ENCODE measurements at regions not wholly inside any gene's neighbourhood (a gene's known extent, or its start where the extent isn't known, plus 50 kb on each side); places are given as distances from the start of the nearest gene placed in this dataset.

DNA sequence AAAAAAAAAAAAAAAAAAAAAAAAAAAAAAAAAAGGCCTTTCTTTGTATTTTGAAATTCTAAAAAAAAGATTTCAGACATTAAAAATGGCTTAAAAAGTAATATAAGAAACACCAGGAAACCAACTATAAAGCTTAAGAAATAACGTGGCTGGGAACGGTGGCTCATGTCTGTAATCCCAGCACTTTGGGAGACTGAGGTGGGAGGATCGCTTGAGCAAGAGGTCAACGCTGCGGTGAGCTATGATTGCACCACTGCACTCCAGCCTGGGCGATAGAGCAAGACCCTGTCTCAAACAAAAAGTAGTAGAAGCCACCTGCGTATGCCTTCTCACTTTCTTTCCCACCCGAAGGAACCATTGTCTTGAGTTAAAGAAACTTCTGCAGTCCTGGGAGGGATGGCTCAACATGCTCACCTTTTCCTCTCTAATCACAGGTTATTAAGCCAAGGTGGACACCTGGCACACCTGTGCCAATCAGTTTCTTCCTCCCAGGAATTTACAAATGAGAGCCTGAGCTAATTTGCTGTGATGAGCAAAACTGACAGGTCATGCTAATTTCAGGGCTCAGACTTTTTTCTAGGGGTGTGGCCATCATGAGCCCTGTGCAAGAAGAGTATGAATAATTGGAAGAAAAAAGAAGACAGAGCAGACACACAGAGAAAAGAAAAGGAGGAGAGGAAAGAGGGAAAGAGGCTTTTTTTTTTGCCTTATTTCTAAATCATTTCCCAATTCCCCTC lies 72.0 kb upstream of the PARD3 start:
- Histone ChIP-seq H4K91ac (ENCODE audit: low read length) (no peak overlapping the region), H3K18ac (ENCODE audit: low read depth in 1 of 2, low read length in 2 of 2) (no peak overlapping the region), H2BK120ac (ENCODE audit: low read depth, low read length) (no peak overlapping the region), H3K14ac (ENCODE audit: low read length in 2 of 2) (no peak overlapping the region), H3K23ac (ENCODE audit: low read length in 2 of 2) (no peak overlapping the region), H3K4me2 (ENCODE audit: low read length, poor library complexity, severe bottlenecking) (no peak overlapping the region), H3K27ac (ENCODE audit: low read length, poor library complexity, severe bottlenecking) (no peak overlapping the region), H3K9me3 (ENCODE audit: control insufficient read depth, low read length) (no peaks in the 10 kb centered on the region), H3K36me3 (ENCODE audit: control insufficient read depth in 1 of 2, insufficient read depth in 2 of 2, low read depth in 1 of 2, low read length in 2 of 2) (no peaks in the 10 kb centered on the region), H2BK12ac (ENCODE audit: low read length in 2 of 2) (no peak overlapping the region), H3K27me3 (ENCODE audit: control insufficient read depth in 1 of 2, insufficient read depth in 1 of 2, low read length in 2 of 2) (peaks cover 0 to 3% of the 10 kb centered on the region in 2 experiments), H3K9ac (ENCODE audit: low read length) (no peak overlapping the region), H4K8ac (ENCODE audit: low read length) (no peak overlapping the region), H2BK15ac (ENCODE audit: low read depth, poor library complexity, severe bottlenecking) (no peak overlapping the region), H2BK5ac (ENCODE audit: low read depth, low read length, poor library complexity, severe bottlenecking) (no peak overlapping the region), H3K4me1 (ENCODE audit: control insufficient read depth, insufficient read depth, low read depth, low read length) (peaks cover 3% of the 10 kb centered on the region), H3K79me1 (replicated peaks; ENCODE audit: low read length, poor library complexity, severe bottlenecking) (no peaks in the 10 kb centered on the region), H3K4ac (ENCODE audit: low read depth in 1 of 2, low read length in 2 of 2) (no peak overlapping the region), H2AK5ac (ENCODE audit: low read length, severe bottlenecking) (no peak overlapping the region), H2AFZ (ENCODE audit: low read depth, low read length) (no peak overlapping the region), H3K4me3 (ENCODE audit: insufficient read depth in 1 of 2, low read depth in 1 of 2, low read length in 2 of 2) (no peak overlapping the region)
- 96% methylated on average over 8 of the region's 8 CpGs for WGBS
- no peak for DNase-seq

DNA sequence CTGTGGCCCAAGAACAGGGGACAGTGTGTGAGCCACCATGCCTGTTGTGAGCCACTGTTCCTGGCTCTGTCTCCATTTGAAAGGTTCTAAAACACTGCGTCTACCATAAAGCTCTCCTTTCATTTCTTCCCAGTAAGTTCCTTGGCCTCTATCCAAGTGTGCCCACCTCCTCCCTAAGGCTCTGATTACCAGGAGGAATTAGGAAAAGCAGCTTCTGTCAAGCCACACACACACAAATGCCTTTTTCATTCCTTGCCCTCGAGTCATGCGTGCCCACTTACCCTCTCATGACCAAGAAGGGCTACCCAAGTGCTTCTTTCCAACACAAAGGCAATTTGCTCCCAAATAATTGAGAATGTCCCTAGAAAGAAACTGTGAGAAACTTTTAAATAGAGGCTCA lies 70.8 kb upstream of the PARD3 start:
- DNase-seq, result no peak
- no peaks in the 10 kb centered on the region for H3K9me3 ChIP-seq (ENCODE audit: control insufficient read depth, low read length)
- no peaks in the 10 kb centered on the region for H3K36me3 ChIP-seq (ENCODE audit: control insufficient read depth in 1 of 2, insufficient read depth in 2 of 2, low read depth in 1 of 2, low read length in 2 of 2)
- no peak overlapping the region for H2BK12ac ChIP-seq (ENCODE audit: low read length in 2 of 2)
- no peak overlapping the region for H2BK15ac ChIP-seq (ENCODE audit: low read depth, poor library complexity, severe bottlenecking)
- H3K79me1 ChIP-seq (replicated peaks; ENCODE audit: low read length, poor library complexity, severe bottlenecking), result no peaks in the 10 kb centered on the region
- H3K4me1 ChIP-seq (ENCODE audit: control insufficient read depth, insufficient read depth, low read depth, low read length), result peaks cover 1% of the 10 kb centered on the region
- no peak overlapping the region for H3K18ac ChIP-seq (ENCODE audit: low read depth in 1 of 2, low read length in 2 of 2)
- H3K23ac ChIP-seq (ENCODE audit: low read length in 2 of 2), result no peak overlapping the region
- no peak overlapping the region for H2AFZ ChIP-seq (ENCODE audit: low read depth, low read length)
- H4K91ac ChIP-seq (ENCODE audit: low read length), result no peak overlapping the region
- no peak overlapping the region for H2BK5ac ChIP-seq (ENCODE audit: low read depth, low read length, poor library complexity, severe bottlenecking)
- H2BK120ac ChIP-seq (ENCODE audit: low read depth, low read length), result no peak overlapping the region
- H3K27ac ChIP-seq (ENCODE audit: low read length, poor library complexity, severe bottlenecking), result no peak overlapping the region
- H3K9ac ChIP-seq (ENCODE audit: low read length), result no peak overlapping the region
- H3K4me2 ChIP-seq (ENCODE audit: low read length, poor library complexity, severe bottlenecking), result no peak overlapping the region
- no peak overlapping the region for H3K14ac ChIP-seq (ENCODE audit: low read length in 2 of 2)
- H2AK5ac ChIP-seq (ENCODE audit: low read length, severe bottlenecking), result no peak overlapping the region
- no peak overlapping the region for H3K4ac ChIP-seq (ENCODE audit: low read depth in 1 of 2, low read length in 2 of 2)
- 93% methylated on average over 3 of the region's 3 CpGs for WGBS
- H3K4me3 ChIP-seq (ENCODE audit: insufficient read depth in 1 of 2, low read depth in 1 of 2, low read length in 2 of 2), result no peak overlapping the region
- H3K27me3 ChIP-seq (ENCODE audit: control insufficient read depth in 1 of 2, insufficient read depth in 1 of 2, low read length in 2 of 2), result peaks cover 0 to 2% of the 10 kb centered on the region in 2 experiments
- no peak overlapping the region for H4K8ac ChIP-seq (ENCODE audit: low read length)

DNA sequence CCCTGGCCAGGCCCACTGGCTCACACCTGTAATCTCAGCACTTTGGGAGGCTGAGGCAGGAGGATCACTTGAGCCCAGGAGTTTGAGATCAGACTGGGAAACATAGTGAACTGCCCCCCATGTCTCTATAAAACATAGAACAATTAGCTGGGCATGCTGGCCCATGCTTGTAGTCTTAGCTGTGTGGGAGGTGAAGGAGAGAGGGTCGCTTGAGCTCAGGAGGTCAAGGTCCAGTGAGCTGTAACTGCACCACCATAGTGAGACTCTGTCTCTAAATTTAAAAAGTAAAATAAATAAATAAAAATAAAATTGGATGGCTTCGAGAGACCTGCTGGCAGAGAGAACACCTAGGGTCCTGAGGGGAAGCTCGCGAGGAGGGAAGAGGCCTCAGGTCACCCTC lies 69.9 kb upstream of the PARD3 start:
- H3K18ac ChIP-seq (ENCODE audit: low read depth in 1 of 2, low read length in 2 of 2), result no peak overlapping the region
- WGBS, result 92% methylated on average over 3 of the region's 4 CpGs
- DNase-seq, result no peak
- no peak overlapping the region for H3K14ac ChIP-seq (ENCODE audit: low read length in 2 of 2)
- H3K9ac ChIP-seq (ENCODE audit: low read length), result no peak overlapping the region
- no peak overlapping the region for H4K91ac ChIP-seq (ENCODE audit: low read length)
- H3K4me3 ChIP-seq (ENCODE audit: insufficient read depth in 1 of 2, low read depth in 1 of 2, low read length in 2 of 2), result no peak overlapping the region
- no peak overlapping the region for H3K4ac ChIP-seq (ENCODE audit: low read depth in 1 of 2, low read length in 2 of 2)
- H3K36me3 ChIP-seq (ENCODE audit: control insufficient read depth in 1 of 2, insufficient read depth in 2 of 2, low read depth in 1 of 2, low read length in 2 of 2), result no peaks in the 10 kb centered on the region
- no peak overlapping the region for H2BK5ac ChIP-seq (ENCODE audit: low read depth, low read length, poor library complexity, severe bottlenecking)
- no peak overlapping the region for H2AK5ac ChIP-seq (ENCODE audit: low read length, severe bottlenecking)
- no peak overlapping the region for H2BK120ac ChIP-seq (ENCODE audit: low read depth, low read length)
- H2BK15ac ChIP-seq (ENCODE audit: low read depth, poor library complexity, severe bottlenecking), result no peak overlapping the region
- H2BK12ac ChIP-seq (ENCODE audit: low read length in 2 of 2), result no peak overlapping the region
- no peaks in the 10 kb centered on the region for H3K79me1 ChIP-seq (replicated peaks; ENCODE audit: low read length, poor library complexity, severe bottlenecking)
- no peak overlapping the region for H2AFZ ChIP-seq (ENCODE audit: low read depth, low read length)
- H3K27ac ChIP-seq (ENCODE audit: low read length, poor library complexity, severe bottlenecking), result no peak overlapping the region
- H3K23ac ChIP-seq (ENCODE audit: low read length in 2 of 2), result no peak overlapping the region
- H3K9me3 ChIP-seq (ENCODE audit: control insufficient read depth, low read length), result no peaks in the 10 kb centered on the region
- no peaks in the 10 kb centered on the region for H3K27me3 ChIP-seq (ENCODE audit: control insufficient read depth in 1 of 2, insufficient read depth in 1 of 2, low read length in 2 of 2)
- H3K4me1 ChIP-seq (ENCODE audit: control insufficient read depth, insufficient read depth, low read depth, low read length), result peaks cover 1% of the 10 kb centered on the region
- no peak overlapping the region for H3K4me2 ChIP-seq (ENCODE audit: low read length, poor library complexity, severe bottlenecking)
- no peak overlapping the region for H4K8ac ChIP-seq (ENCODE audit: low read length)

DNA sequence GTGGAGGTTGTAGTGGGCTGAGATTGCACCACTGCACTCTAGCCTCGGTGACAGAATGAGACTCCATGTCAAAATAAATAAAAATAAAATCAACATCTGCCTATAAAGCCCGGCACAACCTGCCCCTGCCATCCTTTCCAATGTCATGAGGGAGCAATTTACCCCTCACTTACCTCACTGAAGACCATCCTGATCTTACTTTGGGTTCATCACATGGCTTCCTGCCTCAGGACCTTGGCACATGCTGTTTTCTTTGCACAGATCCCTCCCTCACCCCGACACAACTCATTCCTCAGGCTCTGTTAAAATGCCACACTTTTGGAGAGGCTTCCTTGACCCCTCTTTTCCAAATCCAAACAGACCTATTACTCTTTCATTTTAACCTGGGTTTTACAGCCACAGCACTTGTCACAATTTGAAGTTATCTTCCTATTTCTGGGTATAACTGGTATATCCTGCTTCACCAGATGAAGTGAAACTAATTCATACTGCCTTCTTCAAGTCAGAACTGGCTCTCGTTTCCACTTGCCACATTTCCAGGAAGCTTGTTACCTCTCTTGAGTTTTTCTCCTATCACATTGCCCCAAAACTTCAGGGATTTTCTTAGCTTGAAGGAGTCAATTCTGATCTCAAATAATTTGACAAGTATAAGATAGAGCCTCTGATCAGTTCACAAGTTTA lies 69.3 kb upstream of the PARD3 start:
- Histone ChIP-seq H3K4me1 (ENCODE audit: control insufficient read depth, insufficient read depth, low read depth, low read length) (peaks cover 1% of the 10 kb centered on the region), H2BK5ac (ENCODE audit: low read depth, low read length, poor library complexity, severe bottlenecking) (no peak overlapping the region)
- DNase-seq, result no peak

More for the DNA sequence above, 69.3 kb upstream of the PARD3 start:
- H3K18ac ChIP-seq (ENCODE audit: low read depth in 1 of 2, low read length in 2 of 2), result no peak overlapping the region
- H3K9me3 ChIP-seq (ENCODE audit: control insufficient read depth, low read length), result no peaks in the 10 kb centered on the region
- H2BK12ac ChIP-seq (ENCODE audit: low read length in 2 of 2), result no peak overlapping the region
- no peak overlapping the region for H3K9ac ChIP-seq (ENCODE audit: low read length)
- no peak overlapping the region for H2BK120ac ChIP-seq (ENCODE audit: low read depth, low read length)
- H2BK15ac ChIP-seq (ENCODE audit: low read depth, poor library complexity, severe bottlenecking), result no peak overlapping the region
- H3K14ac ChIP-seq (ENCODE audit: low read length in 2 of 2), result no peak overlapping the region
- no peak overlapping the region for H3K23ac ChIP-seq (ENCODE audit: low read length in 2 of 2)
- H2AK5ac ChIP-seq (ENCODE audit: low read length, severe bottlenecking), result no peak overlapping the region
- 90% methylated on average over 4 of the region's 4 CpGs for WGBS
- no peaks in the 10 kb centered on the region for H3K27me3 ChIP-seq (ENCODE audit: control insufficient read depth in 1 of 2, insufficient read depth in 1 of 2, low read length in 2 of 2)
- no peak overlapping the region for H3K27ac ChIP-seq (ENCODE audit: low read length, poor library complexity, severe bottlenecking)
- H4K91ac ChIP-seq (ENCODE audit: low read length), result no peak overlapping the region
- H4K8ac ChIP-seq (ENCODE audit: low read length), result no peak overlapping the region
- no peaks in the 10 kb centered on the region for H3K36me3 ChIP-seq (ENCODE audit: control insufficient read depth in 1 of 2, insufficient read depth in 2 of 2, low read depth in 1 of 2, low read length in 2 of 2)
- no peak overlapping the region for H3K4me2 ChIP-seq (ENCODE audit: low read length, poor library complexity, severe bottlenecking)
- no peak overlapping the region for H3K4ac ChIP-seq (ENCODE audit: low read depth in 1 of 2, low read length in 2 of 2)
- no peaks in the 10 kb centered on the region for H3K79me1 ChIP-seq (replicated peaks; ENCODE audit: low read length, poor library complexity, severe bottlenecking)
- no peak overlapping the region for H3K4me3 ChIP-seq (ENCODE audit: insufficient read depth in 1 of 2, low read depth in 1 of 2, low read length in 2 of 2)
- H2AFZ ChIP-seq (ENCODE audit: low read depth, low read length), result no peak overlapping the region
